Neural cell (in vitro differentiated cells): ENCODE measurements at regions not wholly inside any gene's neighbourhood (a gene's known extent, or its start where the extent isn't known, plus 50 kb on each side); places are given as distances from the start of the nearest gene placed in this dataset.

Experiments used
- H2AFZ ChIP-seq: fragments of 200-600, 300-800 bp; sonication (generic), shearing (Covaris generic); 2 replicates; pipeline ENCODE4 v1.6.0; 2014; ENCODE audit warnings: low read depth, mild to moderate bottlenecking, antibody characterized with exemption, low read length, moderate library complexity
- H3F3A ChIP-seq: fragments of 200-600 bp; shearing (Covaris generic); 2 replicates; pipeline ENCODE4 v1.6.1; 2016; ENCODE audit warnings: mild to moderate bottlenecking, moderate library complexity, mixed read lengths, antibody characterized with exemption, low read length; ENCODE audit not compliant: insufficient read depth, poor library complexity, severe bottlenecking
- H3K27ac ChIP-seq: fragments of 200-600, 300-800 bp; sonication (generic), shearing (Covaris generic); 2 replicates; pipeline ENCODE4 v1.5.1; 2014; ENCODE audit warnings: mild to moderate bottlenecking, low read length, moderate library complexity
- H3K27me3 ChIP-seq: fragments of 300-800, 200-600 bp; sonication (generic), shearing (Covaris generic); 2 replicates; pipeline ENCODE4 v1.6.0; 2014; ENCODE audit warnings: mild to moderate bottlenecking, low read depth, low read length, moderate library complexity; ENCODE audit not compliant: insufficient read depth
- H3K36me3 ChIP-seq: fragments of 300-800, 200-600 bp; sonication (generic), shearing (Covaris generic); 2 replicates; pipeline ENCODE4 v1.5.1; 2014; ENCODE audit warnings: mild to moderate bottlenecking, antibody characterized with exemption, low read length, moderate library complexity; ENCODE audit not compliant: insufficient read depth
- H3K4me2 ChIP-seq: fragments of 300-800, 200-600 bp; sonication (generic), shearing (Covaris generic); 2 replicates; pipeline ENCODE4 v1.6.0; 2014; ENCODE audit warnings: mild to moderate bottlenecking, low read length
- H3K4me3 ChIP-seq: fragments of 300-800, 200-600 bp; sonication (generic), shearing (Covaris generic); 2 replicates; pipeline ENCODE4 v1.5.1; 2014; ENCODE audit warnings: mild to moderate bottlenecking, low read length, moderate library complexity
- H3K79me2 ChIP-seq: fragments of 200-600 bp; shearing (Covaris generic); replicated peaks from 2 replicates; pipeline ENCODE4 v1.6.0; 2014; ENCODE audit warnings: mild to moderate bottlenecking, low read length, moderate library complexity; ENCODE audit not compliant: insufficient read depth
- H3K9ac ChIP-seq: fragments of 300-800, 200-600 bp; sonication (generic), shearing (Covaris generic); 2 replicates; pipeline ENCODE4 v1.6.1; 2016; ENCODE audit warnings: mild to moderate bottlenecking, low read length, mixed read lengths
- H3K9me2 ChIP-seq: fragments of 200-600 bp; shearing (Covaris generic); 2 replicates; pipeline ENCODE4 v1.6.1; 2016; ENCODE audit warnings: mild to moderate bottlenecking, low read length, mixed read lengths; ENCODE audit not compliant: insufficient read depth
- H3K9me3 ChIP-seq: fragments of 200-600, 300-800 bp; sonication (generic), shearing (Covaris generic); 2 replicates; pipeline ENCODE4 v1.6.1; 2016; ENCODE audit warnings: mild to moderate bottlenecking, mixed run types, low read length, moderate library complexity, mixed read lengths
- H4K20me1 ChIP-seq: fragments of 200-600 bp; shearing (Covaris generic); 2 replicates; pipeline ENCODE4 v1.6.1; 2016; ENCODE audit warnings: mild to moderate bottlenecking, mixed run types; ENCODE audit not compliant: insufficient read depth
- EP300 ChIP-seq: fragments of 450-650 bp; conservative IDR thresholded peaks from 2 replicates; pipeline ENCODE4 v1.6.1; 2014; ENCODE audit warnings: antibody characterized with exemption, mild to moderate bottlenecking, moderate library complexity; ENCODE audit not compliant: poor library complexity, severe bottlenecking
- EZH2 ChIP-seq: fragments of 200-600, 300-800 bp; shearing (Covaris generic), sonication (generic); IDR thresholded peaks from 2 replicates; pipeline ENCODE4 v1.6.1; 2014; ENCODE audit warnings: antibody characterized with exemption, low read length, borderline replicate concordance, mild to moderate bottlenecking; ENCODE audit not compliant: insufficient read depth, poor library complexity, severe bottlenecking
- MXI1 ChIP-seq: fragments of 450-650 bp; conservative IDR thresholded peaks from 2 replicates; pipeline ENCODE4 v1.6.1; 2014; ENCODE audit warnings: antibody characterized with exemption, mild to moderate bottlenecking; ENCODE audit not compliant: poor library complexity, severe bottlenecking
- POLR2AphosphoS5 ChIP-seq: IDR thresholded peaks from 2 replicates; pipeline ENCODE4 v1.6.1; 2012
- RAD21 ChIP-seq: fragments of 450-650 bp; conservative IDR thresholded peaks from 2 replicates; pipeline ENCODE4 v1.6.1; 2014; ENCODE audit warnings: antibody characterized with exemption, mild to moderate bottlenecking, moderate library complexity
- SMC3 ChIP-seq: fragments of 450-650 bp; conservative IDR thresholded peaks from 2 replicates; pipeline ENCODE4 v1.6.1; 2014; ENCODE audit warnings: antibody characterized with exemption, mild to moderate bottlenecking, moderate library complexity; ENCODE audit not compliant: poor library complexity
- TAF1 ChIP-seq: IDR thresholded peaks from 2 replicates; pipeline ENCODE4 v1.6.1; 2012; ENCODE audit warnings: low read depth
- TF ChIP-seq, protein P1 (sequence below): IDR thresholded peaks from 2 replicates; pipeline ENCODE4 v1.6.1; 2012; ENCODE audit warnings: borderline replicate concordance
- TF ChIP-seq, protein P2 (sequence below): fragments of 450-650 bp; IDR thresholded peaks from 2 replicates; pipeline ENCODE4 v1.5.1; 2014; ENCODE audit warnings: antibody characterized with exemption, mild to moderate bottlenecking, moderate library complexity; ENCODE audit not compliant: poor library complexity, severe bottlenecking

DNA sequence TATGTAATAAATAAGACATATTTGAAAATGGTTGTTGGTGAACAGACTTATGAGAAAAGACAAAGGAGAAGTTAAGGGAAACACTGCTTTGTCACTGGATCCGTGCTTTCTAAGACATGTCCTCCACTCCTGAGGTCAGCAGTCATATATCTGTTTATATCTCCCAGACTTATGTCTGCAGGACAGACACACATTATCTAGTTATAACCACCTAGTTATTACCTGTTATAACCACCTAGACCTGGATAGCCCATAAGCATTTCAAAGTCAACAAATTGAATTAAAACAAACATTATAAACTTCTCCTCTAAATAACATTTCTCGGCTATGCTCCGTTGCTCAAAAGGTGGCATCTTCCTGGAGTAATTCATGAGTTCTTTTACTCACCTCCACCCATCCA is 96.4 kb downstream of the SPRY2 start:
- Histone ChIP-seq H3K27ac (no peak overlapping the region), H3K4me3 (no peak overlapping the region), H3K4me2 (no peak overlapping the region), H2AFZ (no peak overlapping the region), H3K79me2 (no peaks in the 10 kb centered on the region), H3K9ac (no peak overlapping the region), H3K27me3 (no peaks in the 10 kb centered on the region), H3K36me3 (no peaks in the 10 kb centered on the region), H3K9me2 (no peaks in the 10 kb centered on the region), H3K9me3 (no peaks in the 10 kb centered on the region), H3F3A (no peaks in the 10 kb centered on the region), H4K20me1 (no peaks in the 10 kb centered on the region)
- no peak for TF ChIP-seq RAD21
- TF ChIP-seq POLR2AphosphoS5: no peak
- no peak for TF ChIP-seq EP300
- TF ChIP-seq EZH2: no peak
- TF ChIP-seq, protein P1, sequence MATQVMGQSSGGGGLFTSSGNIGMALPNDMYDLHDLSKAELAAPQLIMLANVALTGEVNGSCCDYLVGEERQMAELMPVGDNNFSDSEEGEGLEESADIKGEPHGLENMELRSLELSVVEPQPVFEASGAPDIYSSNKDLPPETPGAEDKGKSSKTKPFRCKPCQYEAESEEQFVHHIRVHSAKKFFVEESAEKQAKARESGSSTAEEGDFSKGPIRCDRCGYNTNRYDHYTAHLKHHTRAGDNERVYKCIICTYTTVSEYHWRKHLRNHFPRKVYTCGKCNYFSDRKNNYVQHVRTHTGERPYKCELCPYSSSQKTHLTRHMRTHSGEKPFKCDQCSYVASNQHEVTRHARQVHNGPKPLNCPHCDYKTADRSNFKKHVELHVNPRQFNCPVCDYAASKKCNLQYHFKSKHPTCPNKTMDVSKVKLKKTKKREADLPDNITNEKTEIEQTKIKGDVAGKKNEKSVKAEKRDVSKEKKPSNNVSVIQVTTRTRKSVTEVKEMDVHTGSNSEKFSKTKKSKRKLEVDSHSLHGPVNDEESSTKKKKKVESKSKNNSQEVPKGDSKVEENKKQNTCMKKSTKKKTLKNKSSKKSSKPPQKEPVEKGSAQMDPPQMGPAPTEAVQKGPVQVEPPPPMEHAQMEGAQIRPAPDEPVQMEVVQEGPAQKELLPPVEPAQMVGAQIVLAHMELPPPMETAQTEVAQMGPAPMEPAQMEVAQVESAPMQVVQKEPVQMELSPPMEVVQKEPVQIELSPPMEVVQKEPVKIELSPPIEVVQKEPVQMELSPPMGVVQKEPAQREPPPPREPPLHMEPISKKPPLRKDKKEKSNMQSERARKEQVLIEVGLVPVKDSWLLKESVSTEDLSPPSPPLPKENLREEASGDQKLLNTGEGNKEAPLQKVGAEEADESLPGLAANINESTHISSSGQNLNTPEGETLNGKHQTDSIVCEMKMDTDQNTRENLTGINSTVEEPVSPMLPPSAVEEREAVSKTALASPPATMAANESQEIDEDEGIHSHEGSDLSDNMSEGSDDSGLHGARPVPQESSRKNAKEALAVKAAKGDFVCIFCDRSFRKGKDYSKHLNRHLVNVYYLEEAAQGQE: no peak
- no peak for TF ChIP-seq SMC3
- TF ChIP-seq, protein P2, sequence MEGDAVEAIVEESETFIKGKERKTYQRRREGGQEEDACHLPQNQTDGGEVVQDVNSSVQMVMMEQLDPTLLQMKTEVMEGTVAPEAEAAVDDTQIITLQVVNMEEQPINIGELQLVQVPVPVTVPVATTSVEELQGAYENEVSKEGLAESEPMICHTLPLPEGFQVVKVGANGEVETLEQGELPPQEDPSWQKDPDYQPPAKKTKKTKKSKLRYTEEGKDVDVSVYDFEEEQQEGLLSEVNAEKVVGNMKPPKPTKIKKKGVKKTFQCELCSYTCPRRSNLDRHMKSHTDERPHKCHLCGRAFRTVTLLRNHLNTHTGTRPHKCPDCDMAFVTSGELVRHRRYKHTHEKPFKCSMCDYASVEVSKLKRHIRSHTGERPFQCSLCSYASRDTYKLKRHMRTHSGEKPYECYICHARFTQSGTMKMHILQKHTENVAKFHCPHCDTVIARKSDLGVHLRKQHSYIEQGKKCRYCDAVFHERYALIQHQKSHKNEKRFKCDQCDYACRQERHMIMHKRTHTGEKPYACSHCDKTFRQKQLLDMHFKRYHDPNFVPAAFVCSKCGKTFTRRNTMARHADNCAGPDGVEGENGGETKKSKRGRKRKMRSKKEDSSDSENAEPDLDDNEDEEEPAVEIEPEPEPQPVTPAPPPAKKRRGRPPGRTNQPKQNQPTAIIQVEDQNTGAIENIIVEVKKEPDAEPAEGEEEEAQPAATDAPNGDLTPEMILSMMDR: no peak
- no peak for TF ChIP-seq TAF1
- no peak for TF ChIP-seq MXI1

DNA sequence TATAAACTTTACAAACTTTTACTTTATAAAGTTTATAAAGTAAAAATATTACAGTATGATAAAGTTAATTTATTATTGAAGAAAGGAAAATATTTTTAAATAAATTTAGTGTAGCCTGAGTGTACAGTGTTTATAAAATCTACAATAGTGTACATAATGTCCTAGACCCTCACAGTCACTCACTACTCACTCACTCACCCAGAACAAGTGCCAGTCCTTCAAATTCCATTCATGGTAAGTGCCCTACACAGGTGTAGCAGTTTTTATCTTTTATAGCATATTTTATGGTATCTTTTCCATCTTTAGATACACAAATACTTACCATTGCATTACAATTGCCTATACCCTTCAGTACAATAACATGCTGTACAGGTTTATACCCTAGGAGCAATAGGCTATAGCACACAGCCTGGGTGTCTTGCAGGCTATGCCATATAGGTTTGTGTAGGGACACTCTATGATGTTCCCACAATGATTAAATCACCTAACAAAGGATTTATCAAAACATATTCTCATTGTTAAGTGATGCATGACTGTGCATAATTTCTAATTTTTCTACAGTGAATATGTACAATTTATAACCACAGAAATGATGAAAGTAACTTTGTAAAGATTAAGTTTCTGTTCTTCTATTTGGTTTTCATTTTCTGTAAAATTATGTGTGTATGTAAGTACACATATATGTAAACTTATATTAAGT is 98.0 kb downstream of the SPRY2 start:
- Histone ChIP-seq H3K27ac (no peak overlapping the region), H3F3A (no peaks in the 10 kb centered on the region), H3K9me3 (no peaks in the 10 kb centered on the region), H3K36me3 (no peaks in the 10 kb centered on the region), H3K4me3 (no peak overlapping the region), H3K27me3 (no peaks in the 10 kb centered on the region), H3K9ac (no peak overlapping the region), H3K79me2 (no peaks in the 10 kb centered on the region), H3K9me2 (no peaks in the 10 kb centered on the region), H4K20me1 (no peaks in the 10 kb centered on the region), H2AFZ (no peak overlapping the region), H3K4me2 (no peak overlapping the region)
- TF ChIP-seq, protein P1: no peak
- TF ChIP-seq MXI1 (no peak), TAF1 (no peak), SMC3 (no peak)
